ENCODE measurements at regions not wholly inside any gene's neighbourhood (a gene's known extent, or its start where the extent isn't known, plus 50 kb on each side); places are given as distances from the start of the nearest gene placed in this dataset.

GRCh38 chr5:174596429-174596828, 128.0 kb upstream of the MSX2 start:
- no peak for TF ChIP-seq CTCF (IDR thresholded peaks at IDR 0.05)
- no peak for TF ChIP-seq POLR2A (IDR thresholded peaks at IDR 0.05)
- no peak for TF ChIP-seq POLR2AphosphoS5 (IDR thresholded peaks at IDR 0.05; ENCODE audit: insufficient read depth in 1 of 2, low read depth in 1 of 2)
